ENCODE measurements at regions not wholly inside any gene's neighbourhood (a gene's known extent, or its start where the extent isn't known, plus 50 kb on each side); places are given as distances from the start of the nearest gene placed in this dataset.

DNA sequence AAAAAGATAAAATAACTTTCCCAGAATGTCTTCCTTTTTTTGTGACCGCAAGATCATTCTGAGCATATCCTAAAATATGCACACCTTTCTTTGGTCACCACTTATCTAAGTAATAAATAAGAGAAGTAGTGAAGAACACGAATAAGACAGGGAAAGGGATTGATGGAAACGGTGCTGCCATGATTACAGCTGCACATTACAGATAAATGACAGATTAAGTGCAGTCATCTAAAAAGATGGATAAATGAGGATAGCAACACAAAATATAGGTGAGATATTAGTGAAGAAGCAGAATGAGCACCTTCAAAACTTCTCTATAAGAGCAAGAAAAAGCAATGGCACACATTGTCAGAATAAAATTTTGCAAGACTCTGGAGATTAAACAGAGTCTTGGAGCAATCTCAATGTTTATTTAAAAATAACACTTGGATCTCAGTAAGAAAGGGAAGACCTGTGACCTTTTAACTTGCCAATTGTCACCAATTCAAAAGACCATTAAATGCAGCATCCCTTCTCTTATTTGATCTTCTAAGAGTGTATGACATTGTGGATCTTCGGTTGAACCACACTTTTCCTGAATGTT is 567.1 kb downstream of the KCNJ2 start:
- Histone ChIP-seq H3K23me2 (ENCODE audit: low read depth, low read length) (no peaks in the 10 kb centered on the region), H3K18ac (ENCODE audit: extremely low read depth, low read length) (no peak overlapping the region), H2BK15ac (ENCODE audit: low read length) (no peak overlapping the region), H3K27ac (ENCODE audit: low read depth, low read length) (no peak overlapping the region), H3K4me1 (replicated peaks in 1 of 4; ENCODE audit: control insufficient read depth in 3 of 4, insufficient read depth in 4 of 4, low read length in 3 of 4) (no peaks in the 10 kb centered on the region), H2BK5ac (ENCODE audit: low read depth, low read length) (no peak overlapping the region), H3K56ac (replicated peaks; ENCODE audit: insufficient read length, low read depth, low read length) (no peak overlapping the region), H3K14ac (ENCODE audit: insufficient read length) (no peak overlapping the region), H3K9ac (replicated peaks in 1 of 4; ENCODE audit: extremely low read depth in 1 of 4, low read depth in 3 of 4, low read length in 3 of 4) (no peak overlapping the region), H2BK12ac (ENCODE audit: low read depth, low read length) (no peak overlapping the region), H4K91ac (replicated peaks; ENCODE audit: insufficient read length, low read length) (no peak overlapping the region), H3K23ac (ENCODE audit: insufficient read length) (no peak overlapping the region), H3K79me1 (ENCODE audit: low read depth, low read length) (no peaks in the 10 kb centered on the region), H4K5ac (ENCODE audit: insufficient read length, low read depth, low read length) (no peak overlapping the region), H3K4me3 (ENCODE audit: extremely low read depth in 1 of 4, insufficient read depth in 2 of 4, low read depth in 3 of 4, low read length in 4 of 4) (no peak overlapping the region), H4K8ac (ENCODE audit: extremely low read depth, insufficient read depth, low read length) (no peak overlapping the region), H3K4ac (replicated peaks; ENCODE audit: insufficient read length, low read depth, low read length) (no peak overlapping the region), H2AK5ac (ENCODE audit: low read depth, low read length) (no peak overlapping the region), H2BK20ac (ENCODE audit: low read length) (no peak overlapping the region), H3K27me3 (replicated peaks in 1 of 4; ENCODE audit: control insufficient read depth in 3 of 4, extremely low read depth in 1 of 4, insufficient read depth in 3 of 4, low read length in 3 of 4) (no peaks in the 10 kb centered on the region), H3K36me3 (ENCODE audit: control insufficient read depth in 2 of 4, insufficient read depth in 4 of 4, low read length in 3 of 4) (no peaks in the 10 kb centered on the region), H2BK120ac (replicated peaks; ENCODE audit: low read depth, low read length) (no peak overlapping the region), H3K4me2 (ENCODE audit: insufficient read depth in 1 of 2, low read depth in 2 of 2, low read length in 2 of 2) (no peak overlapping the region), H4K20me1 (replicated peaks in 1 of 2; ENCODE audit: control insufficient read depth in 1 of 2, insufficient read depth in 2 of 2, low read length in 2 of 2) (no peaks in the 10 kb centered on the region), H3K9me3 (ENCODE audit: insufficient read depth in 2 of 2, low read depth in 1 of 2, low read length in 1 of 2) (no peaks in the 10 kb centered on the region), H2AFZ (ENCODE audit: low read length) (no peak overlapping the region), H3K79me2 (ENCODE audit: control insufficient read depth in 1 of 2, insufficient read depth in 2 of 2, low read length in 2 of 2) (no peaks in the 10 kb centered on the region)
- ChIA-PET CTCF (ENCODE audit: partially characterized antibody) (no interaction called here), POLR2A (ENCODE audit: partially characterized antibody) (no interaction called here)
- FAIRE-seq (no peak), DNase-seq (ENCODE audit: low read depth in 1 of 2, low spot score in 2 of 2) (no peak)
- 85% methylated on average over 4 of the region's 4 CpGs; no CpG with 5 or more reads in 1 of the 2 experiments for WGBS, 2 experiments (ENCODE audit: extremely low coverage in 1 of 2, insufficient coverage in 1 of 2, insufficient read length in 1 of 2, insufficient replicate concordance in 2 of 2, low coverage in 1 of 2, low lambda C conversion rate in 2 of 2, missing lambda C conversion rate in 1 of 2)
- TF ChIP-seq SRF (IDR thresholded peaks at IDR 0.05; ENCODE audit: low read depth, low read length) (no peak), RFX5 (IDR thresholded peaks at IDR 0.05; ENCODE audit: borderline replicate concordance, low read depth, low read length) (no peak), SAP30 (IDR thresholded peaks at IDR 0.05; ENCODE audit: insufficient read depth, insufficient replicate concordance, low read length) (no peak), SP4 (IDR thresholded peaks at IDR 0.05; ENCODE audit: low read length) (no peak), MAX (IDR thresholded peaks at IDR 0.05) (no peak), FOSL1 (IDR thresholded peaks at IDR 0.05; ENCODE audit: insufficient read depth, low read depth, low read length) (no peak), TBP (IDR thresholded peaks at IDR 0.05; ENCODE audit: low read depth, low read length) (no peak), YY1 (IDR thresholded peaks at IDR 0.05; ENCODE audit: low read depth, low read length) (no peak), JUN (IDR thresholded peaks at IDR 0.05; ENCODE audit: low read depth, low read length) (no peak), BRCA1 (IDR thresholded peaks at IDR 0.05; ENCODE audit: low read depth, low read length) (no peak)
